GM12878 (cell line): ENCODE measurements at regions not wholly inside any gene's neighbourhood (a gene's known extent, or its start where the extent isn't known, plus 50 kb on each side); places are given as distances from the start of the nearest gene placed in this dataset.

ENCODE experiments used
- ATAC-seq: fragments of 200-7000 bp; cut with Tn5 transposase; 3 replicates; pipeline ENCODE4 v1.9.1; 2020; ENCODE audit warnings: mild to moderate bottlenecking, moderate library complexity
- BruUV-seq: library from RNA; stranded (reverse); fragments of 400-500 nt; replicated peaks from 2 replicates; lab custom pipeline; 2021; lab: Mats Ljungman, UMichigan
- CTCF ChIA-PET: fragments of 300-600 bp; sonication (Branson Sonifier 250); formaldehyde crosslinking; extraction: SDS; loops from one replicate; lab custom pipeline; 2021; ENCODE audit warnings: inconsistent platforms; lab: Yijun Ruan, JAX
- POLR2A ChIA-PET: fragments of 350-600 bp; formaldehyde crosslinking; extraction: SDS; loops from one replicate; lab custom pipeline; 2021; ENCODE audit warnings: inconsistent platforms; lab: Charles Lee
- RAD21 ChIA-PET: fragments of 300-600 bp; sonication (Branson Sonifier 250); formaldehyde crosslinking; loops from one replicate; lab custom pipeline; 2023; ENCODE audit warnings: antibody characterized with exemption; ENCODE audit not compliant: unreplicated experiment; lab: Charles Lee
- SMC1A ChIA-PET: fragments of 300-600 bp; sonication (Branson Sonifier 250); formaldehyde crosslinking; loops from one replicate; lab custom pipeline; 2023; ENCODE audit not compliant: unreplicated experiment, uncharacterized antibody; lab: Charles Lee
- DNase-seq: peaks from one replicate; pipeline ENCODE4 v3.0.0-alpha.2; 2011; ENCODE audit warnings: low read depth, low spot score
- FAIRE-seq: peaks from 3 replicates; lab custom pipeline; 2011; peaks lifted over from hg19 to GRCh38; lab: Jason Lieb, UNC
- H2AFZ ChIP-seq: 2 replicates; pipeline ENCODE4 v1.6.0; 2011; ENCODE audit warnings: low read depth, low read length, control low read depth; ENCODE audit not compliant: control insufficient read depth
- H3K27ac ChIP-seq: 2 replicates; pipeline ENCODE4 v1.5.1; 2011; ENCODE audit warnings: control low read depth; ENCODE audit not compliant: control insufficient read depth, insufficient read depth
- H3K27me3 ChIP-seq, 2 experiments: replicated peaks in 1 of 2; 2 replicates each; pipeline versions ENCODE4 v1.6.0 to v1.6.1; 2011; ENCODE audit warnings: low read length in 1 of 2; ENCODE audit not compliant: control insufficient read depth in 2 of 2, insufficient read depth in 2 of 2
- H3K36me3 ChIP-seq, 2 experiments: 2 replicates each; pipeline ENCODE4 v1.5.1; 2011; ENCODE audit warnings: low read length in 1 of 2; ENCODE audit not compliant: control insufficient read depth in 2 of 2, insufficient read depth in 2 of 2
- H3K4me1 ChIP-seq: 2 replicates; pipeline ENCODE4 v1.6.1; 2011; ENCODE audit warnings: mild to moderate bottlenecking, low read length, moderate library complexity, mixed read lengths; ENCODE audit not compliant: control insufficient read depth, insufficient read depth
- H3K4me2 ChIP-seq: 2 replicates; pipeline ENCODE4 v1.6.0; 2011; ENCODE audit warnings: control low read depth; ENCODE audit not compliant: control insufficient read depth, insufficient read depth
- H3K4me3 ChIP-seq: fragments of 200-600 bp; sonication (generic); 2 replicates; pipeline ENCODE4 v1.5.1; 2016
- H3K79me2 ChIP-seq: 2 replicates; pipeline ENCODE4 v1.6.0; 2011; ENCODE audit warnings: low read length; ENCODE audit not compliant: control insufficient read depth, insufficient read depth
- H3K9ac ChIP-seq: 2 replicates; pipeline ENCODE4 v1.8.0; 2011; ENCODE audit warnings: low read length, control low read depth, mixed read lengths; ENCODE audit not compliant: control insufficient read depth, insufficient read depth
- H3K9me3 ChIP-seq: replicated peaks from 3 replicates; pipeline ENCODE4 v1.5.1; 2011; ENCODE audit warnings: mild to moderate bottlenecking, low read length; ENCODE audit not compliant: control insufficient read depth, insufficient read depth
- H4K20me1 ChIP-seq: 2 replicates; pipeline ENCODE4 v1.6.0; 2011; ENCODE audit not compliant: control insufficient read depth, insufficient read depth
- BACH1 ChIP-seq: fragments of 450-650 bp; IDR thresholded peaks from 2 replicates; pipeline ENCODE4 v1.6.1; 2017; ENCODE audit warnings: mild to moderate bottlenecking, borderline replicate concordance
- CREM ChIP-seq: IDR thresholded peaks from 2 replicates; pipeline ENCODE4 v1.6.1; 2014; ENCODE audit warnings: antibody characterized with exemption, low read depth
- FOS ChIP-seq: IDR thresholded peaks from 3 replicates; pipeline ENCODE4 v1.6.1; 2011; ENCODE audit warnings: borderline replicate concordance; ENCODE audit not compliant: insufficient read length; ENCODE audit errors: extremely low read depth
- MEF2B ChIP-seq: fragments of 450-650 bp; IDR thresholded peaks from 2 replicates; pipeline ENCODE4 v1.6.1; 2018; ENCODE audit warnings: mild to moderate bottlenecking, moderate library complexity; ENCODE audit not compliant: partially characterized antibody, poor library complexity, severe bottlenecking
- MTA2 ChIP-seq: fragments of 450-650 bp; IDR thresholded peaks from 2 replicates; pipeline ENCODE4 v1.6.1; 2016; ENCODE audit warnings: low read depth, mild to moderate bottlenecking, moderate library complexity
- MTA3 ChIP-seq: IDR thresholded peaks from 2 replicates; pipeline ENCODE4 v1.6.1; 2012; ENCODE audit warnings: low read length, inconsistent platforms, borderline replicate concordance
- MXI1 ChIP-seq: fragments of 150-350 bp; IDR thresholded peaks from 2 replicates; pipeline ENCODE4 v1.6.1; 2011; ENCODE audit warnings: low read depth, mild to moderate bottlenecking, inconsistent platforms, low read length, improper control_type of control experiment
- SIN3A ChIP-seq: IDR thresholded peaks from 2 replicates; pipeline ENCODE4 v1.6.1; 2012; ENCODE audit warnings: low read depth, low read length, improper control_type of control experiment
- SUZ12 ChIP-seq: fragments of 200-600 bp; sonication (generic); IDR thresholded peaks from one replicate; pipeline ENCODE4 v1.6.1; 2018; ENCODE audit warnings: antibody characterized with exemption, mild to moderate bottlenecking; ENCODE audit not compliant: unreplicated experiment
- TARDBP ChIP-seq: IDR thresholded peaks from 2 replicates; pipeline ENCODE4 v1.6.1; 2016; ENCODE audit warnings: borderline replicate concordance
- TCF7 ChIP-seq: IDR thresholded peaks from 2 replicates; pipeline ENCODE4 v1.6.1; 2014; ENCODE audit warnings: antibody characterized with exemption, borderline replicate concordance
- ZSCAN29 ChIP-seq: fragments of 450-650 bp; IDR thresholded peaks from 2 replicates; pipeline ENCODE4 v1.6.1; 2017; ENCODE audit warnings: mild to moderate bottlenecking, moderate library complexity
- WGBS: methylation state at CpG from one replicate; pipeline ENCODE4 v1.1.6; 2016; ENCODE audit warnings: low lambda C conversion rate; ENCODE audit not compliant: insufficient replicate concordance, insufficient coverage; ENCODE audit errors: missing lambda C conversion rate; 5-methylcytosine and 5-hydroxymethylcytosine counted together
- in situ Hi-C: fragments of 300-500 bp; cut with MboI; formaldehyde crosslinking; loops from 9 replicates; pipeline ENCODE4 v1.14.3; 2018; ENCODE audit warnings: mixed read lengths
- intact Hi-C: fragments of 100-400 bp; cut with micrococcal nuclease; formaldehyde crosslinking; loops from one replicate; pipeline ENCODE4 v1.14.2; 2022; ENCODE audit not compliant: unreplicated experiment
- TF ChIP-seq, protein P1 (sequence below): fragments of 450-650 bp; IDR thresholded peaks from 2 replicates; pipeline ENCODE4 v1.6.1; 2014; ENCODE audit warnings: mild to moderate bottlenecking
- TF ChIP-seq, protein P2 (sequence below): fragments of 450-650 bp; conservative IDR thresholded peaks from 2 replicates; pipeline ENCODE4 v1.6.1; 2017; ENCODE audit warnings: mild to moderate bottlenecking, moderate library complexity
- TF ChIP-seq, protein P3 (sequence below): fragments of 450-650 bp; formaldehyde crosslinking; IDR thresholded peaks from 2 replicates; pipeline ENCODE4 v1.4.0; 2022; ENCODE audit warnings: mild to moderate bottlenecking, moderate library complexity

DNA sequence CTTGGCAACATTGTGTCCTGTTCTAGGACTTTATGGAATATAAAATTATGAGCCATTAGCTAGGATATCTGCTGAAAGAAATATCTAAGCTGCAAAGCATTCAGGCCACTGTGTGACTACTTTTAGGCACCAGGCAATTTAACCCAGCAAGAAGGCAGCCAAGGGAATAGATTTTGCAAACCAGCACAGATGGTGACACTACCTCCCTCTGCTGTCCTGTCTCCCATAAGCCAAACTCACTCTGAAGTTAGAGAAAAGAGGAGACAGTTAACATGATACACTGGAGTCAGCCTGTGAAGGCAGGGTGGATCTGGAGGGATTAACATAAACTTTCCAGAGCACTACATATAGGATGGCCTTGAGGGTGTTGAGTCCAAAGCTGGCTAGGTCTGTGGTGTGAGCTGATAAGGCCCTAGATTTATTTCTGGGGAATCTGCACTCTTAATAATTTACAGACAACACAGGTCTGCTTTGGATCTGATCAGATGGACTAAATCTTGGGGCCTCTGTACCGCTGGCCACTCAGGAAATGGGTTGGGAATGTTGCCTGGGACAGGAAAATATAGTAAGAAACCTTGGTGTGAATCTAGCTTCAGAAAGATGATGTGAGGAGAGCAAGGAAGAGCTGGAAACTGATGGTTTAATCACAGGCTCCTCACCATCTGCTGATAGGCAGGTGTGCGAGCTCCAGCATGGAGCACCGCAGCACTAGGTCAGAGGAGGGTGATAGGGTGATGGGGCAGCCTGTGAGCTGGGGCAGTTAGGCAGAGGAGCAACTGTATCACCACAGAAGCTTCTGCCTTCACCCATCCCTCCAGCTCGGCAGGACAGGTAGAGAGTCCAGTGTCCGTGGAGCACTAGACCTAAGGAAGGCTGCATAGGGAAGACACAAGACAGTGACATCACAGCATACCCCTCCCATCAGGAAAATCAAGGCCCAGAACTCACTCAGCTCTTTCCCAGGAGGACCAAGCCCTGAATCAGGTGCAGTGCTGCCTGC, 229.9 kb upstream of the PRSS1 start:
- in situ Hi-C loops = no loop called here
- ChIA-PET CTCF (interaction anchor here (0.6 to 9.1 kb wide), 9 partner anchors 9 to 214 kb away, joined by 3 to 59 read pairs (median 4); no protein-coding TSS in a partner anchor), SMC1A (interaction anchor here (1.2 to 1.3 kb wide), 2 partner anchors 11 to 160 kb away, joined by 3 read pairs; no protein-coding TSS in a partner anchor), RAD21 (interaction anchor here (1.0 to 1.3 kb wide), 2 partner anchors 58 to 68 kb away, joined by 3 read pairs; no protein-coding TSS in a partner anchor), POLR2A (no interaction called here)
- Histone ChIP-seq H3K4me1 (no peaks in the 10 kb centered on the region), H3K36me3 (no peaks in the 10 kb centered on the region), H3K27ac (no peak overlapping the region), H4K20me1 (no peaks in the 10 kb centered on the region), H3K27me3 (no peaks in the 10 kb centered on the region; a peak in 2 of 4 replicates), H3K4me3 (no peak overlapping the region), H3K79me2 (no peaks in the 10 kb centered on the region), H2AFZ (no peak overlapping the region), H3K9me3 (no peaks in the 10 kb centered on the region), H3K4me2 (no peak overlapping the region), H3K9ac (no peak overlapping the region)
- intact Hi-C loops = no loop called here
- BruUV-seq = no TSS peak
- 24% methylated on average over 5 of the region's 5 CpGs for WGBS
- ATAC-seq (no peak), FAIRE-seq (no peak), DNase-seq (no peak)
- TF ChIP-seq ZSCAN29 (no peak), TARDBP (no peak), TCF7 (no peak), MTA2 (no peak), MEF2B (no peak), SIN3A (no peak), CREM (no peak), MXI1 (no peak), FOS (no peak), MTA3 (no peak), BACH1 (no peak), SUZ12 (no peak)
- TF ChIP-seq, protein P1, sequence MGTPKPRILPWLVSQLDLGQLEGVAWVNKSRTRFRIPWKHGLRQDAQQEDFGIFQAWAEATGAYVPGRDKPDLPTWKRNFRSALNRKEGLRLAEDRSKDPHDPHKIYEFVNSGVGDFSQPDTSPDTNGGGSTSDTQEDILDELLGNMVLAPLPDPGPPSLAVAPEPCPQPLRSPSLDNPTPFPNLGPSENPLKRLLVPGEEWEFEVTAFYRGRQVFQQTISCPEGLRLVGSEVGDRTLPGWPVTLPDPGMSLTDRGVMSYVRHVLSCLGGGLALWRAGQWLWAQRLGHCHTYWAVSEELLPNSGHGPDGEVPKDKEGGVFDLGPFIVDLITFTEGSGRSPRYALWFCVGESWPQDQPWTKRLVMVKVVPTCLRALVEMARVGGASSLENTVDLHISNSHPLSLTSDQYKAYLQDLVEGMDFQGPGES = no peak
- TF ChIP-seq, protein P2, sequence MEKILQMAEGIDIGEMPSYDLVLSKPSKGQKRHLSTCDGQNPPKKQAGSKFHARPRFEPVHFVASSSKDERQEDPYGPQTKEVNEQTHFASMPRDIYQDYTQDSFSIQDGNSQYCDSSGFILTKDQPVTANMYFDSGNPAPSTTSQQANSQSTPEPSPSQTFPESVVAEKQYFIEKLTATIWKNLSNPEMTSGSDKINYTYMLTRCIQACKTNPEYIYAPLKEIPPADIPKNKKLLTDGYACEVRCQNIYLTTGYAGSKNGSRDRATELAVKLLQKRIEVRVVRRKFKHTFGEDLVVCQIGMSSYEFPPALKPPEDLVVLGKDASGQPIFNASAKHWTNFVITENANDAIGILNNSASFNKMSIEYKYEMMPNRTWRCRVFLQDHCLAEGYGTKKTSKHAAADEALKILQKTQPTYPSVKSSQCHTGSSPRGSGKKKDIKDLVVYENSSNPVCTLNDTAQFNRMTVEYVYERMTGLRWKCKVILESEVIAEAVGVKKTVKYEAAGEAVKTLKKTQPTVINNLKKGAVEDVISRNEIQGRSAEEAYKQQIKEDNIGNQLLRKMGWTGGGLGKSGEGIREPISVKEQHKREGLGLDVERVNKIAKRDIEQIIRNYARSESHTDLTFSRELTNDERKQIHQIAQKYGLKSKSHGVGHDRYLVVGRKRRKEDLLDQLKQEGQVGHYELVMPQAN = no peak
- TF ChIP-seq, protein P3, sequence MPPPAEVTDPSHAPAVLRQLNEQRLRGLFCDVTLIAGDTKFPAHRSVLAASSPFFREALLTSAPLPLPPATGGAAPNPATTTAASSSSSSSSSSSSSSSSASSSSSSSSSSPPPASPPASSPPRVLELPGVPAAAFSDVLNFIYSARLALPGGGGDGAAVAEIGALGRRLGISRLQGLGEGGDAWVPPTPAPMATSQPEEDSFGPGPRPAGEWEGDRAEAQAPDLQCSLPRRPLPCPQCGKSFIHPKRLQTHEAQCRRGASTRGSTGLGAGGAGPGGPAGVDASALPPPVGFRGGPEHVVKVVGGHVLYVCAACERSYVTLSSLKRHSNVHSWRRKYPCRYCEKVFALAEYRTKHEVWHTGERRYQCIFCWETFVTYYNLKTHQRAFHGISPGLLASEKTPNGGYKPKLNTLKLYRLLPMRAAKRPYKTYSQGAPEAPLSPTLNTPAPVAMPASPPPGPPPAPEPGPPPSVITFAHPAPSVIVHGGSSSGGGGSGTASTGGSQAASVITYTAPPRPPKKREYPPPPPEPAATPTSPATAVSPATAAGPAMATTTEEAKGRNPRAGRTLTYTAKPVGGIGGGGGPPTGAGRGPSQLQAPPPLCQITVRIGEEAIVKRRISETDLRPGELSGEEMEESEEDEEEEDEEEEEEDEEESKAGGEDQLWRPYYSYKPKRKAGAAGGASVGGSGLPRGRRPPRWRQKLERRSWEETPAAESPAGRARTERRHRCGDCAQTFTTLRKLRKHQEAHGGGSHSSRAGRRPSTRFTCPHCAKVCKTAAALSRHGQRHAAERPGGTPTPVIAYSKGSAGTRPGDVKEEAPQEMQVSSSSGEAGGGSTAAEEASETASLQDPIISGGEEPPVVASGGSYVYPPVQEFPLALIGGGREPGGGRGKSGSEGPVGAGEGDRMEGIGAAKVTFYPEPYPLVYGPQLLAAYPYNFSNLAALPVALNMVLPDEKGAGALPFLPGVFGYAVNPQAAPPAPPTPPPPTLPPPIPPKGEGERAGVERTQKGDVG (CRISPR knock-in tag) = no peak
